ENCODE measurements at regions not wholly inside any gene's neighbourhood (a gene's known extent, or its start where the extent isn't known, plus 50 kb on each side); places are given as distances from the start of the nearest gene placed in this dataset.

GRCh38 chr4:180993244-180993836 lies 1249.9 kb upstream of the TENM3 start:
- Histone ChIP-seq H3K4me1 (ENCODE audit: control insufficient read depth, insufficient read depth, low read length) (no peaks in the 10 kb centered on the region), H3K4me2 (ENCODE audit: control insufficient read depth, insufficient read depth) (no peak overlapping the region), H3K9me3 (replicated peaks; ENCODE audit: control insufficient read depth, insufficient read depth, low read length) (no peaks in the 10 kb centered on the region), H3K27me3 (replicated peaks in 1 of 2; ENCODE audit: control insufficient read depth in 2 of 2, insufficient read depth in 2 of 2, low read length in 1 of 2) (no peaks in the 10 kb centered on the region), H4K20me1 (ENCODE audit: control insufficient read depth, insufficient read depth) (no peaks in the 10 kb centered on the region), H3K79me2 (ENCODE audit: control insufficient read depth, insufficient read depth, low read length) (no peaks in the 10 kb centered on the region), H3K36me3 (ENCODE audit: control insufficient read depth in 2 of 2, insufficient read depth in 2 of 2, low read length in 1 of 2) (no peaks in the 10 kb centered on the region), H3K4me3 (no peak overlapping the region), H3K9ac (ENCODE audit: control insufficient read depth, insufficient read depth, low read length) (no peak overlapping the region), H2AFZ (ENCODE audit: control insufficient read depth, low read depth, low read length) (no peak overlapping the region), H3K27ac (ENCODE audit: control insufficient read depth, insufficient read depth) (no peak overlapping the region)
- ChIA-PET POLR2A (no interaction called here), CTCF (interaction anchor here (1.5 kb wide), 1 partner anchor 11 kb away, joined by 3 read pairs; no protein-coding TSS in a partner anchor), SMC1A (ENCODE audit: uncharacterized antibody, unreplicated experiment) (interaction anchor here (0.6 kb wide), 1 partner anchor 269 kb away, joined by 3 read pairs; no protein-coding TSS in a partner anchor), RAD21 (ENCODE audit: unreplicated experiment) (no interaction called here)
- ATAC-seq, result no peak
- no peak for DNase-seq (ENCODE audit: low read depth, low spot score)
- in situ Hi-C loops (cut with MboI) (no loop called here), intact Hi-C loops (cut with micrococcal nuclease; ENCODE audit: unreplicated experiment) (no loop called here)
- FAIRE-seq, result no peak
- BruUV-seq (replicated peaks), result no TSS peak
- WGBS (ENCODE audit: insufficient coverage, insufficient replicate concordance, low lambda C conversion rate, missing lambda C conversion rate), result 25% methylated on average over 1 of the region's 1 CpG
- TF ChIP-seq BRCA1 (IDR thresholded peaks at IDR 0.05; ENCODE audit: low read depth, low read length), result no peak
- no peak for TF ChIP-seq YBX1 (IDR thresholded peaks at IDR 0.05)
- peak; percentile 14; the same call in 1 of the 2 replicates for TF ChIP-seq RAD21 (IDR thresholded peaks at IDR 0.05; ENCODE audit: insufficient read depth, low read depth, low read length)
- no peak for TF ChIP-seq ESRRA (IDR thresholded peaks at IDR 0.05; ENCODE audit: low read length)
- no peak for TF ChIP-seq NFIC (IDR thresholded peaks at IDR 0.05; ENCODE audit: low read depth, low read length)

GRCh38 chr4:180994722-180995121 lies 1248.5 kb upstream of the TENM3 start:
- WGBS (ENCODE audit: insufficient coverage, insufficient replicate concordance, low lambda C conversion rate, missing lambda C conversion rate), result 0% methylated on average over 1 of the region's 1 CpG
- ATAC-seq (no peak), FAIRE-seq (no peak), DNase-seq (ENCODE audit: low read depth, low spot score) (no peak)
- TF ChIP-seq MLLT1 (IDR thresholded peaks at IDR 0.05) (no peak), RB1 (IDR thresholded peaks at IDR 0.05; ENCODE audit: borderline replicate concordance) (no peak), TAF1 (IDR thresholded peaks at IDR 0.05; ENCODE audit: borderline replicate concordance, low read depth, low read length) (no peak), ZBTB11 (CRISPR knock-in tag; IDR thresholded peaks at IDR 0.05) (no peak), SIX5 (IDR thresholded peaks at IDR 0.05; ENCODE audit: low read depth, low read length, severe bottlenecking) (no peak), NFIC (IDR thresholded peaks at IDR 0.05; ENCODE audit: low read depth, low read length) (no peak)
- no peak overlapping the region for H3K27ac ChIP-seq (ENCODE audit: control insufficient read depth, insufficient read depth)
- H2AFZ ChIP-seq (ENCODE audit: control insufficient read depth, low read depth, low read length), result no peak overlapping the region
- H4K20me1 ChIP-seq (ENCODE audit: control insufficient read depth, insufficient read depth), result no peaks in the 10 kb centered on the region
- H3K27me3 ChIP-seq (replicated peaks in 1 of 2; ENCODE audit: control insufficient read depth in 2 of 2, insufficient read depth in 2 of 2, low read length in 1 of 2), result no peaks in the 10 kb centered on the region
- no peak overlapping the region for H3K4me2 ChIP-seq (ENCODE audit: control insufficient read depth, insufficient read depth)
- intact Hi-C loops (cut with micrococcal nuclease; ENCODE audit: unreplicated experiment) (no loop called here), in situ Hi-C loops (cut with MboI) (no loop called here)
- no peak overlapping the region for H3K9ac ChIP-seq (ENCODE audit: control insufficient read depth, insufficient read depth, low read length)
- H3K36me3 ChIP-seq (ENCODE audit: control insufficient read depth in 2 of 2, insufficient read depth in 2 of 2, low read length in 1 of 2), result no peaks in the 10 kb centered on the region
- no peaks in the 10 kb centered on the region for H3K79me2 ChIP-seq (ENCODE audit: control insufficient read depth, insufficient read depth, low read length)
- SMC1A ChIA-PET (ENCODE audit: uncharacterized antibody, unreplicated experiment), result no interaction called here
- H3K9me3 ChIP-seq (replicated peaks; ENCODE audit: control insufficient read depth, insufficient read depth, low read length), result no peaks in the 10 kb centered on the region
- H3K4me1 ChIP-seq (ENCODE audit: control insufficient read depth, insufficient read depth, low read length), result no peaks in the 10 kb centered on the region
- RAD21 ChIA-PET (ENCODE audit: unreplicated experiment), result no interaction called here
- POLR2A ChIA-PET, result no interaction called here
- CTCF ChIA-PET, result interaction anchor here (1.0 kb wide), 1 partner anchor 9 kb away, joined by 3 read pairs; no protein-coding TSS in a partner anchor
- H3K4me3 ChIP-seq, result no peak overlapping the region
- BruUV-seq (replicated peaks), result no TSS peak

Measured in GM12878 (cell line).